ENCODE measurements at regions not wholly inside any gene's neighbourhood (a gene's known extent, or its start where the extent isn't known, plus 50 kb on each side); places are given as distances from the start of the nearest gene placed in this dataset.
"Not testable (repeated sequence)": the region's sequence is repeated elsewhere in the genome, so short reads cannot be mapped to it uniquely, and the experiment has no call there.

DNA sequence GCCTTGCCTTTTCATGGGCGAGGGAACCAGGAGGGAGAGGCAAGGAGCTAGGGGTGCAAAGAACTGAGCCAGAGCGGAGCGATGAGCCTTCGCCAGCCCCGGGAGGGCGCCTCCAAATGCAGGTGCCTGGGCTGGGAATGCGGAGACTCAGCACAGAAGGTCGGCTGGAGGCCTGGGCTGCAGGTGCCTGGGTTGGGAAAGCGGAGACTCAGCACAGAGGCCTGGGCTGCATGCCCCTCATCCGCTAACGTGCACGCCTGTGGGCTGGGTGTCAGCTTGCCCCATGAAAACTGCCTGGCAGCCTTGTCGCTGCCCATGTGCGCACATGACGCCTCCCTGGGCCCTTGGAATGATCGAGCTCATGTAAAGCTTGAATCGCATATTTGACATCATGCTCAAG lies 51.8 kb downstream of the POM121L12 start:
- DNase-seq = no peak

- DNase-seq = no peak
These were observed 58.8 kb downstream of the POM121L12 start for GRCh38 chr7:53094191-53094590.

DNA sequence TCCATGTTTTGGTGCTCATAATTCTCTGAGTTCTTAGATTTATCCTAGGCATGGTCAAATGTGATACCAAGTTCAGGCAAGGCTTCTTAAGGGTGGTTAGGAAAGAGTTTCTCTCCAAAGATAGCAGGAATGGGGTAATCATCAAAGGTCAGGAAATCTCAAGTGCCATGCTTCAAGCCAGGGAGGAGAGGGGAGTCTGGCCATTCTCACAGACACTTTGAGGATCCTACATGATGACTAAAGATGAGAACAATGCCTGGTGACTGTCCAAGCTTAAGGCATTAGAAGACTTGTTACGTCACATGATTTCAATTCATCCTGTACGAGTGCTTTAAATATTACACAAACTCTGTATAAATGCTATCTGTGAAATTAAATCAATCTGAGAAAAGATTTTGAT lies 59.4 kb downstream of the POM121L12 start:
- DNase-seq = no peak

GRCh38 chr7:53095731-53096501 lies 60.5 kb downstream of the POM121L12 start:
- DNase-seq = no peak

DNA sequence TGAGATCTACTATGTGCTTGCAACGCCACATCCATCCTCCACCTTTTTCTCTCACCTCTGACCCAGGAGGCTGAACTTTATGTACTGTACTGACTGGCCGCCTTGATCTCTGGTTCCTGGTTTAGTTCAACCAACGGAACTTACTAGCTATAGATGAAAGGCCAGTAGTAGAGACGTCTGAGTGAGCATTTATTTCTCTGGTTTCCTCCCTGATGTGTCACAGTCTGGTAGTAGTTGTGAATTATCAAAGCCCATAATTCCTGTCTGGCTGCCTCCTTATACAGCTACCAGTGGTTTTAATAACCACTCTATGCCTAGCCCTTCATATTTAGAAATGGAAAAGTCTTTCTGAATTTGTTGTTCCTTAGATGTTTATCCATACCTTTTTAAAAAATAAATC lies 64.7 kb downstream of the POM121L12 start:
- DNase-seq = no peak

GRCh38 chr7:53101026-53101425 lies 65.6 kb downstream of the POM121L12 start:
- DNase-seq = peak; percentile 60

DNA sequence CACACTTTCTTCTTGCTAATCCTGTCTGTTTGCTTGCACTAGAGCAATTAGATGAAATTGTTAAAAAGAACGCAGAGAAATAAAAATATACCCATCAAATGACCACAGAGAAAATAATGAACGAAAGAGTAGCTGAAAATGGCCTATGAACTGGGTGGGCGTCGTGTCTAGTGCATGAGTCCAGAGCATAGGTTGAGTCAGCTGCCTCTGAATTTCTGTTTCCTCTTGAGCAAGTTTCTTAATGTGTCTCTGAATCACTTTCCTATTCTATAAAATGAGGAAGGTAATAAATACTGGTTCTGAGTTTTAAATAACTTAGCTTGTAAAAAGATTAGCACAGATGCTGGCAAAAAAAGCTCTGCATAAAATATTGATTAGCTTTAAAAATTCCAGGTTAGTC lies 75.0 kb downstream of the POM121L12 start:
- DNase-seq = no peak

DNA sequence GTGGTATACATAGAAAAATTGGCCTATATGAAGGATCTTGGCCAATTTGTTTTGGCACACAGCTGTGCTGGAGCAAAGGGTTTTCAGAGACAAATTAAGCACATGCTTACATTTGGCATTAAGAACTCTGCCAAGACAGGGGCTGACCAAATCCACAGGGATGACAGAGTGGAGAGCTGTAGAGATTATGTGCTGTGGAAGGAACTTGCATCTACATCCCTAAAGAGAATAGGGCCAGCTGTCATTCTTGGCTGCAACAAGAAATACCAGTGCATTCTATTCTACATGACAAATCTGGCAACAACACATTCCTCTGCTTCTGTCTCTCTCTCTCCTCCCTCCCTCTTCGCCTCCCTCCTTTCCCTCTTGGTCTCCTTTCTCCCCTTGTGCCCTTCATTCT lies 75.6 kb downstream of the POM121L12 start:
- no peak for DNase-seq

DNA sequence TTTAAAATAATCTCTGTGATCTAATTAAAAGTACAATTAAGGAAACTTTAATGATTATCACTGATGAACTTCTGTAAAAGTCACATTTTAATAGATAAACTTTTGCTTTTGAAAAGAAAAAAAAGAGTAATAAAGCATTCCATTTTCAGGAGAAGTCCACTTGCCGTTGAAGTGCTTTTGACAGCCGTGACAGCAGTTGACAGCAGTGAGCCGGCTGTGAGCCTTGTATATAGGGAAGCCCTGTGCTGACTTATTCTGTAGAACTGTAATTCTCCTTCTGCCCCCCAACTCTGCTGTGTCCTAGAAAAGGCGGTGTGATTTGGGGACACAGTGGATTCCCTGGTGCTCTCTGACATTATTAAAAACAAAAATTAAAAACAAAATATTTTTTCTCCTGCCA lies 78.0 kb downstream of the POM121L12 start:
- DNase-seq = no peak

- DNase-seq = no peak
These were observed 84.1 kb downstream of the POM121L12 start for GRCh38 chr7:53119514-53119941.

DNA sequence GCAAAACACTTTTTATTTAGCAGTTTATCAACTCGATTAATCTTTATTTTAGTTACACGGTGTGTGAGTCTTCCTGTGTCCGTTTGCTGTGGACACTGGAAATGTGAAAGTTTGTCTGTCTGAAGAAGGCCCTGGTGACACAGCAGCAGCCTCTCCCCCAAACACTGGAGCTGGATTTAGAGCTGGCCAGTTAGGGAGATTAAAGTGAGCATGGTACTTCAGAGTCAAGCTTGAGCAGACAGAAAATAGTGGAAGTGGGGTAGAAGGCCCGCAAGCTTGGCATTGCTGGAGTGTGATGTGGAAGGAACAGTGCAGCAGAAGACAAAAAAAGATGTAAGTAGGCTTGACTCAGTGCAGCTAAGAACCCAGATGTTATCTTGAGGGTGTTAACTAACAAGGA lies 85.9 kb downstream of the POM121L12 start:
- DNase-seq = no peak

- no peak for DNase-seq
These were observed 96.3 kb downstream of the POM121L12 start for GRCh38 chr7:53131697-53132096.

DNA sequence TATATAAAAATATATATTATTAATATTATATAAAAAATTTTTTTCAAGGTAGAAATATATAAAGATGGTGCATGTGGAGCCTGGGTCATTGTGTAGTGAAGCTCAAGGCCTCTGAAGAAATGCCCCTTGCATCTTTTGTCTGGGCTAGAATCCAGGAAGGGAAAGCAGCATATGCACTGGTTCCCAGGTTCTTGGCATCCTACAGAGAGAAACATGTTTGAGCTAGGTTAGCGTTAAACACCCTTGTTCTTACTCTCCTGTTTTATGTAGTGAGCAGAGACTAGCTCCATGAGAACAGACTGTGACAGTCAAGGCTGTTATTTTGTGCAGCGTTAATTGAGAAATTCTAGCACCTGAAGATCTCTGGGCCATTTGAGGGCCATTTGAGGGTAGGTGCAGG lies 116.1 kb downstream of the POM121L12 start:
- DNase-seq = no peak

DNA sequence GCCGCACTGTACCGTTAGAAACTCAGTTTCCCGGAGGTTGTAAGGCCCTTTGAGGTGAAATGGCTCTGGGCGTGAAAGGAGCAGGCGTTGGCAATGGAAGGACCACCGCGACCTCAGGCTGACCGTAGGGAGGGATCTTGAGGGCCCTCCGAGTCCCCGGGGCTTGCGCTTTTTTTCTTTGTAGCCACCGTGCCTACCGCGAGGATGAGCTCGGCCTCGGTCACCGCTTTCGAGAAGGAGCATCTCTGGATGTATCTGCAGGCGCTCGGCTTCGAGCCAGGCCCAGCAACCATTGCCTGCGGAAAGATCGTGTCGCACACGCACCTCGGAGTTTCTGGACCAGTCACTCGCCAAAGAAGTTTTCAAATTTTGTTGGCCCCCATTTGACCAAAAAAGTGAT lies 151.8 kb downstream of the POM121L12 start:
- not testable (repeated sequence) for DNase-seq

DNA sequence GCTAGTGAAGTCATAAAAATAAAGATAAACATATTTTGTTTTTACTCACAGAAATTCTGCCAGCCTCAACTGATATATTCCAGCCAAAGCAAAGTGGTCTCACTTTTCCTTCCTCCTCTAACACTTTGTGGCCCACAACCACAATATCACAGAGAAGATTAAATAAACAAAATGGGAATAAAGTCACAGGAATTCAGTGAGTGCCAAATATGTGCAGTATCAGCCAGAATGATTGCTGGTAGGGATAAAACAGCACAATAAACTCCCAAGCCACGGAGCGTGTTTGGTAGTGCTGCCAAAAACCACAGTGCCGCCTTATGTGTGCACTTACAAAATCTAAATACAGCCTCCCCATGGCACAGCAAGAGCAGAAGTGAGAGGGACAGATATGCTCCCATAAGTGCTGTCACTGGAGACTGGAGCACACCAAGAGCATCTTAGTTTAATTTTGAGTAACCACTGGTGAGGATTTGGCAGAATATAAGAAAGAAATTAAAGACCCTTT lies 155.8 kb downstream of the POM121L12 start:
- DNase-seq = no peak

DNA sequence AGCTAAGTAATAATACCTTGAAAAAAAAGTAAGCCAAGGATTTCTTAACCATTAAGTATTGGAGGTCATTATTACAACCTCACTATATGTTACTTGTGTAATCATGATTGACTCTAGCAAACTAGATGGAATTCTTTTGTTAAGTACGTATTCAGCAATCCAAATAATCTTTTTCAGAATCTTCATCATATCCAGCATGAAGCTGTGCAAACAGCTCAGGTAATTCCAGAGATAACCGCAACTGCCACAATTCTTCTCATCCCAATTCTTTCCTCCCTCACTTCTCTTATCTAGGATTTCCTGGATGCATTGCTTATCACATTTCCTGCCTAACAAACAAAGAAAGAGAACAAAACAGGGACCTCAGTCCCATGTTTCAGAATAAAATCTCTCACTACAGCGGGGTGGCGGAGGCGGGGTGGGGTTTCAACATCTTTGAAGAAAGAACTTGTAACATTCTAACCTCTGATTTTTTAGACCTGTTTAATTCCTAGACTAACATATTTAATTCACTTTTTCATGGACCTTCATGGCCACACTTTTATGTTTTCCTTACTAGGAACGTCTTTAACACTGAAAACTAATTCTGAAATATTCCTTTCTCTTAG lies 156.5 kb downstream of the POM121L12 start:
- no peak for DNase-seq

DNA sequence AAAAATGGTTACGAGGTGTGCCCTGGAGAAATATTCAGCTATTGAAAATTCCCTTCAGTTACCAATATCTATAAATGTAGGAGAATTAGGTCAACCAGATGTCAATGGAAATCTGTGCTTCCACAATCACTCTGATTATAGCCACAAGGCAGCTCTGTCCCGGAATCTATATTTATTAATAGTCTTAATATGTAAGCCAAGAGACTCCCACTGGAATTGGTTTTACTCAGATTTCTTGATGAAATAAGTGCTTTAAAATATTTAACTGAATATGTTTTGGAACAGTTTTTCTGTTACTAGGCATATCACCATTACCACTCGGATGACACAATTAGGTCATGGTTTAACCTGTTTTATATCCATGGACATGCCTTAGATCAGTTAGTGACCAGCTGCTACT lies 169.6 kb downstream of the POM121L12 start:
- no peak for DNase-seq

DNA sequence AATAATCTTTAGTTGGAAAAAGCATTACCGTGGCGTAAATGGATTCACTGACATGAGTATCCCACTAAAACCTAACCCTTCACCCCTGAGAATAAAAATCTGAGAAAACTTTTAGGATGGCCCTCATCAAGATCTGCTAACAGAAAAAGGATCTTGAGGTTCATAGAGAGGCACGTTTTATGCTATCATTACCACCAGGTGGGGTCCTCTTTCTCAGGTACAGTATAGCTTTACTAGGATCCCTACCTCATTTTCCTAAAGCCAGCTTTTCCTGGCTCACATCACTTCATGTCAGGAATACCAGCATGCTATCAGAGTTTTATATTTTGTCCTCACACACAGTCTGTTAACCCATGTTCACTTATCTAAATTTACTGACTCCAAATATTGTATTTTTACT lies 173.7 kb downstream of the POM121L12 start:
- DNase-seq = no peak

GRCh38 chr7:53214463-53214862 lies 179.0 kb downstream of the POM121L12 start:
- no peak for DNase-seq

DNA sequence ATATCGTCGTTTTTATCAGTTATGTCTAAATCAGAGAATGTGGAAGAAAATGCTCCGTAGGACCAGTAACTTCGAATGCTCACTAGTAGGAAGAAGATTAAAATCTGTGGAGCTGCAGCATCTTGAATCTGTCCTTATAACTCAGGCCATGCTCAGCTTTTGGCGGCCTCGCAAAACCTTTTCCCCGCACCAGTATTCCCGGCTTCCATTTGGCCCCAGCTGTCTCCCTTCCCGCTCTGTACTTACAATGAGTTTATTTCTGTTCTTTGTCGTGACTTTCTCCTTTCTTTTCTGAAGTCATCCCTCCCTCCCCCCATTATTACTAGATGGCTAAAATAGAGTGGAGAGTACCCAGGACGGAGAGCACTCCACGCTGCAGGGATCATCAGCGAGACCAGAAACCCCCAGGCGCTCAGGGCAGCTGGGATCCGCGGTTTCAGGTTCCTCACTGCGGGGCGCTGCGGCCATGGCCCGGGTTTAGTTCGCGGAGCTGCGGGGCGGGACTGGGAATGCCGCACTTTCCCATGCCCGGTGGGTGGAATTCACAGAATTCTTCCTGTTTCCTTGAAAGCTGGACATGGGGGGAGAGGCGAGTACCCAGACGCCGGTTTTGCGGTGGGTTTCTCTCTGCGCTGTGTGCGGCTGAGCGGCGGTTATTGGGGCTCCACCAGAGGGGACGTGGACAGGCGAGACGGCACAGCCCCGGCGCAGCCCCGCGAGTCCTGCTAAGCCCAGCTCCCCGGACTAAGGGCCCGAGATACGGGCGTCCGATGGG lies 183.5 kb downstream of the POM121L12 start:
- DNase-seq = no peak

DNA sequence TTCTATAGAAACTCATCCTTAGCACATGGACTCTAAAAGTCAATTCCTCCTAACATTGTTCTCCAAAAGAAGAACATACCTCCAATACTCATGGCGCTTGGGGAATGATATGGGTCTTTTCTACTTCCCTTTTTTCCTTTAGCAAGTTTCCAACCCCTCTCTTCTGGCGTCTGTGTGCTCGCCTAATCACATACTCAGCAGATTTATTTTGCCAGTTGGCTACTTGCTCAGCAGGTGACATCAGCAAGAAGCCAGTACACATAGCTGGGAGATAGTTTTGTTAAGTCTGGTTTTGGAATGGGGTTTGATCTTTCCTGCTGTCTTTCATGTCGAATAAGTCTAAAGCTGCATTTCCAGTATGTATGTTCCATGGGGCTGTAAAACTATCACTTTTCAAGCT lies 193.8 kb downstream of the POM121L12 start:
- DNase-seq = no peak

GRCh38 chr7:53237344-53237913 lies 202.0 kb downstream of the POM121L12 start:
- no peak for DNase-seq

- no peak for DNase-seq
These were observed 202.7 kb downstream of the POM121L12 start for GRCh38 chr7:53238021-53238605.

Data from NCI-H69 (cell line).